Kidney (tissue), 13 donors: ENCODE measurements at regions not wholly inside any gene's neighbourhood (a gene's known extent, or its start where the extent isn't known, plus 50 kb on each side); places are given as distances from the start of the nearest gene placed in this dataset.

Experiments
- DNase-seq, 5 donors: peaks; one replicate each; pipeline ENCODE4 v3.0.0-alpha.2; 2013 to 2020
- FAIRE-seq: peaks from 2 replicates; lab custom pipeline; 2012; peaks lifted over from hg19 to GRCh38; lab: Jason Lieb, UNC
- H3K27ac ChIP-seq, 2 donors: one replicate each; pipeline ENCODE4 v1.7.0; 2013; ENCODE audit warnings: low read depth in 2 of 2, low read length in 2 of 2, inconsistent platforms in 1 of 2
- H3K27me3 ChIP-seq: one replicate; pipeline ENCODE4 v1.7.1; 2013; ENCODE audit warnings: low read length, inconsistent platforms; ENCODE audit not compliant: control insufficient read depth, insufficient read depth
- H3K36me3 ChIP-seq, 3 donors: one replicate each; pipeline versions ENCODE4 v1.7.0 to v1.7.1; 2013; ENCODE audit warnings: low read length in 3 of 3, control low read depth in 1 of 3, inconsistent platforms in 1 of 3; ENCODE audit not compliant: insufficient read depth in 3 of 3, control insufficient read depth in 2 of 3
- H3K4me1 ChIP-seq, 3 donors: one replicate each; pipeline versions ENCODE4 v1.7.0 to v1.7.1; 2013; ENCODE audit warnings: low read length in 3 of 3, inconsistent platforms in 1 of 3, low read depth in 1 of 3; ENCODE audit not compliant: control insufficient read depth in 2 of 3, insufficient read depth in 2 of 3
- H3K4me3 ChIP-seq, 3 donors: one replicate each; pipeline versions ENCODE4 v1.7.0 to v1.8.1; 2013; ENCODE audit warnings: low read length in 3 of 3, control low read depth in 1 of 3, inconsistent platforms in 1 of 3
- H3K9ac ChIP-seq, 3 donors: one replicate each; pipeline versions ENCODE4 v1.7.0 to v1.7.1; 2013; ENCODE audit warnings: low read length in 3 of 3, control low read depth in 1 of 3, inconsistent platforms in 1 of 3
- H3K9me3 ChIP-seq, 3 donors: one replicate each; pipeline versions ENCODE4 v1.7.0 to v1.7.1; 2013; ENCODE audit warnings: low read length in 3 of 3, control low read depth in 1 of 3, inconsistent platforms in 1 of 3; ENCODE audit not compliant: control insufficient read depth in 2 of 3, insufficient read depth in 1 of 3
- intact Hi-C: fragments of 100-400 bp; cut with DNase I; formaldehyde crosslinking; loops from one replicate; pipeline ENCODE4 v1.11.1; 2022
- TF ChIP-seq, protein P1 (sequence below): IDR thresholded peaks from 3 replicates; pipeline ENCODE4 v1.5.1; 2012; ENCODE audit warnings: mild to moderate bottlenecking, moderate library complexity, borderline replicate concordance; ENCODE audit not compliant: insufficient read depth; ENCODE audit errors: extremely low read depth
- donor health status: control.
- donor health status: control.
- donor health status: control.
- donor health status: control.
- donor health status: control.
- donor health status: DM: yes; HTN: yes; CAD: no.
- donor health status: Normal renal cell carcinoma (clear cell type).

DNA sequence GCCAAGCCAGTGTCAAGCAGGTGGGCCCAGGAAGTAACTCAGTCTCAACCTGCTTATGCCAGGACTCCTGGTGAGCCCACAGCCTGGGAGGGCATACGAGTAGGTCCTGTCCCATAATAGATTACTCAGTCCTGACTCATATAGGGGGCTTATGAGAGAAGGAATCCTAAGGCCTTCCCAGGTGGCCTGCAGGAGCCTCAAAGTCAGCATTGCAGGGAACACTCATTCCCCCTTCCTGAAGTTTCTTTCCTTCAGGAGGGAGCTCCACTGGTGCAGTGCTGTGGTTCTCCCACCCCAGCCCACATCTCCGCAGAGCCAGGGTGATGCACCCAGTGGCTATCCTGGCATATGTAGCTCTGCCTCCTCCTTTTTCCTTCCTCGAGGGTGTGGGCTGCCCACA lies 137.3 kb downstream of the ZIC5 start:
- Histone ChIP-seq H3K9me3 (no peaks in the 10 kb centered on the region), H3K4me1 (no peaks in the 10 kb centered on the region), H3K27ac (no peak overlapping the region), H3K4me3 (no peak overlapping the region), H3K27me3 (no peaks in the 10 kb centered on the region), H3K9ac (no peak overlapping the region), H3K36me3 (no peaks in the 10 kb centered on the region)
- intact Hi-C loops = no loop called here
- no peak for FAIRE-seq
- TF ChIP-seq, protein P1, sequence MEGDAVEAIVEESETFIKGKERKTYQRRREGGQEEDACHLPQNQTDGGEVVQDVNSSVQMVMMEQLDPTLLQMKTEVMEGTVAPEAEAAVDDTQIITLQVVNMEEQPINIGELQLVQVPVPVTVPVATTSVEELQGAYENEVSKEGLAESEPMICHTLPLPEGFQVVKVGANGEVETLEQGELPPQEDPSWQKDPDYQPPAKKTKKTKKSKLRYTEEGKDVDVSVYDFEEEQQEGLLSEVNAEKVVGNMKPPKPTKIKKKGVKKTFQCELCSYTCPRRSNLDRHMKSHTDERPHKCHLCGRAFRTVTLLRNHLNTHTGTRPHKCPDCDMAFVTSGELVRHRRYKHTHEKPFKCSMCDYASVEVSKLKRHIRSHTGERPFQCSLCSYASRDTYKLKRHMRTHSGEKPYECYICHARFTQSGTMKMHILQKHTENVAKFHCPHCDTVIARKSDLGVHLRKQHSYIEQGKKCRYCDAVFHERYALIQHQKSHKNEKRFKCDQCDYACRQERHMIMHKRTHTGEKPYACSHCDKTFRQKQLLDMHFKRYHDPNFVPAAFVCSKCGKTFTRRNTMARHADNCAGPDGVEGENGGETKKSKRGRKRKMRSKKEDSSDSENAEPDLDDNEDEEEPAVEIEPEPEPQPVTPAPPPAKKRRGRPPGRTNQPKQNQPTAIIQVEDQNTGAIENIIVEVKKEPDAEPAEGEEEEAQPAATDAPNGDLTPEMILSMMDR = no peak
- no peak for DNase-seq

DNA sequence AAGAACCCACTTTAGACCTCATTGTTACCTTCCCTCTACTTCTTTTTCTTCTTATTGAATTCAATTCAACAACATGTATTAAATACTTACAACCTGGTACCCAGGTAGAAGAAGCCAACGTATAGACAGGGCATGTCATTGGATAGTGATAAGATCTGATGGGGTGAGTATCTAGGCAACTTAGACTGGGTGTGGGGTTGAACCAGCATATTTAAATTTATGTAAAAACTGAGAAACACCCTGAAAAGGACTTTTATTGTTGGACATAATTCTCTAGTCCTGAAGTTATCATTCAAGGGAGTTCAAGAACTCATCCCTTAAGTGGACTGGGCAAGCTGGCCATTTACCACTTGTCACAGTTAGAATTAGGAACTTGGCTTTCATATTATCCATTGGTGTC lies 139.2 kb downstream of the ZIC5 start:
- FAIRE-seq = no peak
- Histone ChIP-seq H3K4me1 (no peaks in the 10 kb centered on the region), H3K9ac (no peak overlapping the region), H3K9me3 (no peaks in the 10 kb centered on the region), H3K36me3 (no peaks in the 10 kb centered on the region), H3K27ac (no peak overlapping the region), H3K4me3 (no peak overlapping the region), H3K27me3 (no peaks in the 10 kb centered on the region)
- TF ChIP-seq, protein P1 = no peak
- no peak for DNase-seq
- intact Hi-C loops = no loop called here

DNA sequence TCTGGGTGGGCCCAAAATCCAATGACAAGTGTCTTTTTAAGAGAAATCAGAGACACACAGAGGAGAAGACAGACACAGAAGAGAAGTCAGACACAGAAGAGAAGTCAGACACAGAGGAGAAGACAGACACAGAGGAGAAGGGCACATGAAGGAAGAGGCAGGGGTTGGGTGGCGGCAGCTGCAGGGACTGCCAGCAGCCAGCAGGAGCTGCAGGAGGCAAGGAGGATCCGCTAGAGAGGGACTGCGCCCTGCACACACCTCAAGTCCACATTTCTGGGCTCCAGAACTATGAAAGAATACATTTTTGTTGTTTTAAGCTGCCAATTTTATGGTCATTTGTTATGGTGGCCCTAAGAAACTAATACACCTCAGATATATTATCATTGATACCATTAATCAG lies 140.6 kb downstream of the ZIC5 start:
- Histone ChIP-seq H3K4me3 (no peak overlapping the region), H3K27me3 (no peaks in the 10 kb centered on the region), H3K36me3 (no peaks in the 10 kb centered on the region), H3K9me3 (no peaks in the 10 kb centered on the region), H3K9ac (no peak overlapping the region), H3K4me1 (no peaks in the 10 kb centered on the region), H3K27ac (no peak overlapping the region)
- FAIRE-seq (no peak), DNase-seq (no peak)
- TF ChIP-seq, protein P1 = no peak
- intact Hi-C loops = no loop called here

DNA sequence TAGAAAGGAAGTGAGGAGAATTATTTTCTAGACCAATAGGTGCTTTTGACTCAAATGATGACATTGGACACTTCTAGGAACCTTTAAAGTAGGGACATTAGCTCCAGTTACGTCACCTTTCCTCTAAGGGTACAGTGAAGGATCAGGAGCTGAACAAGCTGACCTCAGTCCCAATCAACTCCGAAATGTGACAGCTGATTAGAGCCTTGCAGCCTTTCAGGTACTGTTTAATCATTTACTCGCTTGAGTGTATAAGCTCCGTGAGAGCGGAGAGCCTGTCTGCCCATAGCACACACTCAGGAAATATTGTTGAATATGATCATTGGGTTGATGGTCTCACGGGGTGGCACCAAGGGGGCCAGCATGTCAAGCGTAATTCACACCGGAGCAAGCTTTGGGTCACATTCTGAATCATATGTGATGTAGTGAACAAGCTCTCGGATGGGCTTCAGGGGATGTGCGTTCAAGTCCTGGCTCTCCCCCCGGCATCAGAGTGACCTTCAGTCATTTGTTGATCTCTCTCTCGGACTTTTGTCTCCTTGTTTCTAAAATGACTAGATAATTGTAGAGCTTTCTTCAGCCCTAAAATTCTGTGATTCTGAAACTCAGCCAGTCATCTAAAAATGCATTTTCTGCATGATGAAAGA lies 141.9 kb downstream of the ZIC5 start:
- H3K4me1 ChIP-seq = no peaks in the 10 kb centered on the region
- FAIRE-seq = no peak
- no peak overlapping the region for H3K4me3 ChIP-seq
- TF ChIP-seq, protein P1 = no peak
- no peaks in the 10 kb centered on the region for H3K9me3 ChIP-seq
- no peak for DNase-seq
- H3K9ac ChIP-seq = no peak overlapping the region
- no peaks in the 10 kb centered on the region for H3K27me3 ChIP-seq
- H3K36me3 ChIP-seq = no peaks in the 10 kb centered on the region
- no peak overlapping the region for H3K27ac ChIP-seq
- intact Hi-C loops = no loop called here
